HepG2 (cell line): ENCODE measurements at regions not wholly inside any gene's neighbourhood (a gene's known extent, or its start where the extent isn't known, plus 50 kb on each side); places are given as distances from the start of the nearest gene placed in this dataset.

Experiments used
- ATAC-seq: fragments of 200-7000 bp; cut with Tn5 transposase; 3 replicates; pipeline ENCODE4 v1.9.1; 2020; ENCODE audit warnings: mild to moderate bottlenecking, moderate library complexity
- BruUV-seq: library from RNA; stranded (reverse); fragments of 400-500 nt; replicated peaks from 2 replicates; lab custom pipeline; 2021; lab: Mats Ljungman, UMichigan
- CTCF ChIA-PET: fragments of 300-600 bp; formaldehyde crosslinking; extraction: SDS; loops from one replicate; lab custom pipeline; 2021; ENCODE audit warnings: low total read pairs, inconsistent platforms, low intra/inter-chr PET ratio; lab: Yijun Ruan, JAX
- POLR2A ChIA-PET: fragments of 350-600 bp; sonication (Branson Sonifier 250); formaldehyde crosslinking; loops from one replicate; lab custom pipeline; 2020; ENCODE audit warnings: antibody characterized with exemption, inconsistent platforms; lab: Yijun Ruan, JAX
- DNase-seq: peaks from one replicate; pipeline ENCODE4 v3.0.0-alpha.2; 2015; ENCODE audit warnings: low spot score
- FAIRE-seq: peaks from 3 replicates; lab custom pipeline; 2011; peaks lifted over from hg19 to GRCh38; lab: Jason Lieb, UNC
- H2AFZ ChIP-seq: one replicate; pipeline ENCODE4 v1.6.1; 2011; ENCODE audit warnings: low read length, inconsistent platforms
- H3K27ac ChIP-seq: fragments of 300-600 bp; 3 replicates; pipeline ENCODE4 v1.8.0; 2011; ENCODE audit warnings: mixed run types, mild to moderate bottlenecking, mixed read lengths, low read length, inconsistent platforms; ENCODE audit not compliant: insufficient read depth; ENCODE audit errors: extremely low read length
- H3K27me3 ChIP-seq, 2 experiments: fragments of 200-600 bp in 1 of 2; 2 replicates in 1 of 2; 3 replicates in 1 of 2; pipeline versions ENCODE4 v1.6.0 to v1.8.0; 2011; ENCODE audit warnings: low read length in 2 of 2, mild to moderate bottlenecking in 2 of 2, moderate library complexity in 2 of 2, inconsistent platforms in 1 of 2; ENCODE audit not compliant: insufficient read depth in 2 of 2, control insufficient read depth in 1 of 2
- H3K36me3 ChIP-seq, 2 experiments: fragments of 200-600 bp in 1 of 2; replicated peaks in 1 of 2; 2 replicates in 1 of 2; 3 replicates in 1 of 2; pipeline versions ENCODE4 v1.5.1 to v1.8.0; 2011; ENCODE audit warnings: low read length in 2 of 2, inconsistent platforms in 1 of 2; ENCODE audit not compliant: insufficient read depth in 2 of 2, control insufficient read depth in 1 of 2
- H3K4me1 ChIP-seq: 2 replicates; pipeline ENCODE4 v1.5.1; 2012; ENCODE audit warnings: low read length, inconsistent platforms; ENCODE audit not compliant: insufficient read depth
- H3K4me2 ChIP-seq: 2 replicates; pipeline ENCODE4 v1.6.0; 2011; ENCODE audit warnings: low read depth, low read length, inconsistent platforms
- H3K4me3 ChIP-seq, 3 experiments: fragments of 200-600 bp in 1 of 3; sonication (generic), shearing (Covaris generic) in 1 of 3; replicated peaks in 1 of 3; 2 replicates each; pipeline ENCODE4 v1.5.1; 2011 to 2016; ENCODE audit warnings: low read length in 3 of 3, inconsistent platforms in 2 of 3, low read depth in 2 of 3, mild to moderate bottlenecking in 2 of 3, control low read depth in 1 of 3, mixed read lengths in 1 of 3; ENCODE audit not compliant: insufficient read depth in 1 of 3
- H3K79me2 ChIP-seq: one replicate; pipeline ENCODE4 v1.6.1; 2011; ENCODE audit warnings: low read length, inconsistent platforms; ENCODE audit not compliant: insufficient read depth
- H3K9ac ChIP-seq: 2 replicates; pipeline ENCODE4 v1.6.0; 2011; ENCODE audit warnings: mild to moderate bottlenecking, low read depth, low read length, inconsistent platforms; ENCODE audit not compliant: insufficient read depth
- H3K9me3 ChIP-seq: 2 replicates; pipeline ENCODE4 v1.5.1; 2012; ENCODE audit warnings: mild to moderate bottlenecking, low read length
- H4K20me1 ChIP-seq: 2 replicates; pipeline ENCODE4 v1.6.0; 2011; ENCODE audit warnings: inconsistent platforms, mild to moderate bottlenecking, low read length, moderate library complexity; ENCODE audit not compliant: insufficient read depth
- ATF7 ChIP-seq, 2 experiments: fragments of 450-650 bp in 1 of 2; sonication (generic) in 1 of 2; formaldehyde crosslinking in 1 of 2; IDR thresholded peaks; 2 replicates each; pipeline versions ENCODE4 v1.4.0 to v1.6.1; 2016 to 2020; ENCODE audit warnings: antibody characterized with exemption in 1 of 2, mild to moderate bottlenecking in 1 of 2, missing genetic modification reagents in 1 of 2
- CREB1 ChIP-seq, 2 experiments: fragments of 450-650 bp in 1 of 2; IDR thresholded peaks; 2 replicates each; pipeline ENCODE4 v1.6.1; 2016 to 2017; ENCODE audit warnings: control low read depth in 1 of 2, mild to moderate bottlenecking in 1 of 2, missing compliant biosample characterization in 1 of 2, missing genetic modification characterization in 1 of 2
- GZF1 ChIP-seq: sonication (generic); formaldehyde crosslinking; IDR thresholded peaks from 2 replicates; pipeline ENCODE4 v1.5.1; 2020; ENCODE audit warnings: mild to moderate bottlenecking, missing genetic modification reagents
- KLF15 ChIP-seq: sonication (generic); formaldehyde crosslinking; IDR thresholded peaks from 2 replicates; pipeline ENCODE4 v1.8.1; 2023; ENCODE audit warnings: borderline replicate concordance, mild to moderate bottlenecking, inconsistent platforms, missing genetic modification reagents, mixed read lengths
- SAFB2 ChIP-seq: sonication (generic); formaldehyde crosslinking; IDR thresholded peaks from 2 replicates; pipeline ENCODE4 v1.5.1; 2020; ENCODE audit warnings: missing genetic modification reagents, low read depth, mild to moderate bottlenecking, borderline replicate concordance
- ZBTB26 ChIP-seq: IDR thresholded peaks from 2 replicates; pipeline ENCODE4 v1.6.1; 2016; ENCODE audit warnings: missing compliant biosample characterization, missing genetic modification reagents, borderline replicate concordance
- ZNF503 ChIP-seq: sonication (generic); formaldehyde crosslinking; IDR thresholded peaks from 2 replicates; pipeline ENCODE4 v1.4.0; 2020; ENCODE audit warnings: missing genetic modification reagents
- ZNF782 ChIP-seq: sonication (generic); formaldehyde crosslinking; IDR thresholded peaks from 2 replicates; pipeline ENCODE4 v1.4.0; 2020; ENCODE audit warnings: missing genetic modification reagents, mild to moderate bottlenecking, borderline replicate concordance
- WGBS: methylation state at CpG from one replicate; pipeline ENCODE4 v1.1.6; 2017; ENCODE audit warnings: low lambda C conversion rate; 5-methylcytosine and 5-hydroxymethylcytosine counted together
- in situ Hi-C: cut with HindIII; loops from 2 replicates; pipeline ENCODE4 v1.10.0; 2017; ENCODE audit warnings: low pct_unique_long_range_greater_than_20kb; ENCODE audit not compliant: extremely low pct_ligation_motif_present
- intact Hi-C: fragments of 100-400 bp; cut with micrococcal nuclease; formaldehyde crosslinking; loops from one replicate; pipeline ENCODE4 v1.10.0; 2022; ENCODE audit not compliant: unreplicated experiment

- TF ChIP-seq ZNF503 (no peak), KLF15 (CRISPR knock-in tag) (no peak)
- TF ChIP-seq, all 625 proteins: peak for 0
These were observed 477.8 kb upstream of the ETAA1 start (continued) for GRCh38 chr2:66919286-66919685.

- TF ChIP-seq CREB1 (IDR thresholded peaks at IDR 0.05) (peak; percentile 43; the same call in 1 of the 2 replicates), CREB1 (CRISPR knock-in tag; IDR thresholded peaks at IDR 0.05) (no peak), ZNF782 (CRISPR knock-in tag) (no peak), ZBTB26 (CRISPR knock-in tag) (no peak), GZF1 (no peak), SAFB2 (CRISPR knock-in tag) (no peak), ATF7 (IDR thresholded peaks at IDR 0.05) (peak; percentile 95), ATF7 (CRISPR knock-in tag; IDR thresholded peaks at IDR 0.05) (no peak)
- Histone ChIP-seq H3K4me2 (no peak overlapping the region), H3K9me3 (peaks cover 41% of the 10 kb centered on the region; the same call in 1 of the 2 replicates), H3K27ac (no peak overlapping the region), H3K4me1 (no peaks in the 10 kb centered on the region), H3K36me3 (no peaks in the 10 kb centered on the region), H2AFZ (no peak overlapping the region), H3K79me2 (no peaks in the 10 kb centered on the region), H4K20me1 (no peaks in the 10 kb centered on the region), H3K9ac (no peak overlapping the region), H3K27me3 (no peaks in the 10 kb centered on the region), H3K4me3 (no peak overlapping the region)
- ChIA-PET CTCF (no interaction called here), POLR2A (no interaction called here)
- FAIRE-seq = no peak
- in situ Hi-C loops (no loop called here), intact Hi-C loops (no loop called here)
- BruUV-seq = no TSS peak
- no peak for DNase-seq
- under 1% methylated on average over 2 of the region's 2 CpGs for WGBS
- no peak for ATAC-seq
These were observed 476.7 kb upstream of the ETAA1 start for GRCh38 chr2:66920415-66920814.
